IMR-90 (cell line): ENCODE measurements at regions not wholly inside any gene's neighbourhood (a gene's known extent, or its start where the extent isn't known, plus 50 kb on each side); places are given as distances from the start of the nearest gene placed in this dataset.

ENCODE experiments used
- ATAC-seq: fragments of 200-7000 bp; cut with Tn5 transposase; 2 replicates; pipeline ENCODE4 v1.9.1; 2020; ENCODE audit warnings: low read depth, mild to moderate bottlenecking, moderate library complexity
- BruUV-seq: library from RNA; stranded (reverse); fragments of 400-500 nt; replicated peaks from 2 replicates; lab custom pipeline; 2021; lab: Mats Ljungman, UMichigan
- CTCF ChIA-PET: fragments of 300-600 bp; formaldehyde crosslinking; extraction: SDS; loops from one replicate; lab custom pipeline; 2021; ENCODE audit warnings: antibody characterized with exemption; lab: Yijun Ruan, JAX
- POLR2A ChIA-PET: fragments of 300-600 bp; sonication (Branson Sonifier 250); formaldehyde crosslinking; loops from one replicate; lab custom pipeline; 2022; ENCODE audit warnings: antibody characterized with exemption; ENCODE audit not compliant: unreplicated experiment; lab: Charles Lee
- DNase-seq: peaks from one replicate; pipeline ENCODE4 v3.0.0; 2013
- H2AFZ ChIP-seq: replicated peaks from 2 replicates; pipeline ENCODE3; 2013; ENCODE audit warnings: low read length, mild to moderate bottlenecking; ENCODE audit not compliant: poor library complexity
- H2AK5ac ChIP-seq: 2 replicates; pipeline ENCODE4 v1.6.1; 2013; ENCODE audit warnings: low read depth, low read length, inconsistent platforms
- H2AK9ac ChIP-seq: replicated peaks from 2 replicates; pipeline ENCODE3; 2013; ENCODE audit warnings: mild to moderate bottlenecking, low read depth, low read length, moderate library complexity; ENCODE audit not compliant: poor library complexity
- H2BK120ac ChIP-seq: 2 replicates; pipeline ENCODE4 v1.6.1; 2013; ENCODE audit warnings: low read depth, low read length, inconsistent platforms
- H2BK15ac ChIP-seq: 3 replicates; pipeline ENCODE4 v1.6.1; 2013; ENCODE audit warnings: low read depth, low read length, inconsistent platforms
- H2BK20ac ChIP-seq: 2 replicates; pipeline ENCODE4 v1.6.1; 2013; ENCODE audit warnings: low read depth, mild to moderate bottlenecking, inconsistent platforms, low read length, moderate library complexity
- H2BK5ac ChIP-seq: 2 replicates; pipeline ENCODE4 v1.6.1; 2013; ENCODE audit warnings: mild to moderate bottlenecking, low read depth, low read length, inconsistent platforms; ENCODE audit not compliant: poor library complexity, severe bottlenecking
- H3K14ac ChIP-seq: replicated peaks from 2 replicates; pipeline ENCODE4 v1.6.1; 2013; ENCODE audit warnings: low read depth, low read length, inconsistent platforms
- H3K18ac ChIP-seq: 2 replicates; pipeline ENCODE4 v1.6.1; 2013; ENCODE audit warnings: low read depth, low read length, control low read depth
- H3K23ac ChIP-seq: 2 replicates; pipeline ENCODE4 v1.6.1; 2013; ENCODE audit warnings: low read depth, low read length, inconsistent platforms
- H3K27ac ChIP-seq: 2 replicates; pipeline ENCODE4 v1.5.1; 2013; ENCODE audit warnings: mild to moderate bottlenecking, control low read depth, low read length; ENCODE audit not compliant: insufficient read depth
- H3K27me3 ChIP-seq: 2 replicates; pipeline ENCODE4 v1.6.1; 2013; ENCODE audit warnings: low read length; ENCODE audit not compliant: control insufficient read depth, insufficient read depth
- H3K36me3 ChIP-seq: 2 replicates; pipeline ENCODE4 v1.6.1; 2013; ENCODE audit warnings: low read length, mixed read lengths; ENCODE audit not compliant: control insufficient read depth, insufficient read depth
- H3K4ac ChIP-seq: 2 replicates; pipeline ENCODE4 v1.6.1; 2013; ENCODE audit warnings: low read depth, low read length, inconsistent platforms
- H3K4me1 ChIP-seq: 2 replicates; pipeline ENCODE4 v1.6.1; 2013; ENCODE audit warnings: low read length, mixed read lengths; ENCODE audit not compliant: control insufficient read depth, insufficient read depth
- H3K4me2 ChIP-seq: 2 replicates; pipeline ENCODE4 v1.6.1; 2013; ENCODE audit warnings: low read depth, mild to moderate bottlenecking, control low read depth, low read length, moderate library complexity
- H3K4me3 ChIP-seq: 2 replicates; pipeline ENCODE4 v1.5.1; 2013; ENCODE audit warnings: low read depth, mild to moderate bottlenecking, control low read depth, low read length, moderate library complexity; ENCODE audit not compliant: insufficient read depth
- H3K56ac ChIP-seq: 2 replicates; pipeline ENCODE4 v1.6.1; 2013; ENCODE audit warnings: low read length, inconsistent platforms; ENCODE audit not compliant: insufficient read depth; ENCODE audit errors: extremely low read depth
- H3K79me1 ChIP-seq, 2 experiments: 2 replicates each; pipeline ENCODE4 v1.6.1; 2013; ENCODE audit warnings: low read length in 2 of 2, inconsistent platforms in 1 of 2, low read depth in 1 of 2
- H3K9ac ChIP-seq: 2 replicates; pipeline ENCODE4 v1.6.1; 2013; ENCODE audit warnings: low read depth, low read length, control low read depth
- H3K9me1 ChIP-seq: 2 replicates; pipeline ENCODE4 v1.6.1; 2013; ENCODE audit warnings: low read length, inconsistent platforms; ENCODE audit not compliant: insufficient read depth
- H3K9me3 ChIP-seq: 2 replicates; pipeline ENCODE4 v1.6.1; 2013; ENCODE audit warnings: low read length; ENCODE audit not compliant: control insufficient read depth, insufficient read depth
- H4K20me1 ChIP-seq: 2 replicates; pipeline ENCODE4 v1.6.1; 2013; ENCODE audit warnings: low read length, inconsistent platforms; ENCODE audit not compliant: insufficient read depth
- H4K5ac ChIP-seq: 2 replicates; pipeline ENCODE4 v1.6.1; 2013; ENCODE audit warnings: mild to moderate bottlenecking, low read depth, low read length, control low read depth
- H4K8ac ChIP-seq, 2 experiments: 2 replicates each; pipeline ENCODE4 v1.6.1; 2013; ENCODE audit warnings: low read depth in 2 of 2, low read length in 2 of 2, control low read depth in 1 of 2, inconsistent platforms in 1 of 2
- H4K91ac ChIP-seq: 2 replicates; pipeline ENCODE4 v1.6.1; 2013; ENCODE audit warnings: low read depth, low read length, inconsistent platforms; ENCODE audit not compliant: insufficient read depth
- BHLHE40 ChIP-seq: fragments of 150-350 bp; IDR thresholded peaks from 2 replicates; pipeline ENCODE4 v1.6.1; 2016; ENCODE audit warnings: mild to moderate bottlenecking, low read depth, low read length
- CEBPB ChIP-seq: IDR thresholded peaks from 2 replicates; pipeline ENCODE4 v1.6.1; 2012; ENCODE audit warnings: low read depth, low read length, improper control_type of control experiment
- CHD1 ChIP-seq: IDR thresholded peaks from 2 replicates; pipeline ENCODE4 v1.6.1; 2012; ENCODE audit warnings: low read depth, low read length, improper control_type of control experiment
- CTCF ChIP-seq: conservative IDR thresholded peaks from 2 replicates; pipeline ENCODE4 v1.5.1; 2012; ENCODE audit warnings: mild to moderate bottlenecking, low read depth, low read length, improper control_type of control experiment
- ELK1 ChIP-seq: fragments of 150-350 bp; IDR thresholded peaks from 2 replicates; pipeline ENCODE4 v1.6.1; 2016; ENCODE audit warnings: low read depth, mild to moderate bottlenecking, low read length, moderate library complexity, borderline replicate concordance
- MAZ ChIP-seq: IDR thresholded peaks from 2 replicates; pipeline ENCODE4 v1.6.1; 2012; ENCODE audit warnings: low read depth, mild to moderate bottlenecking, low read length, improper control_type of control experiment, moderate library complexity, borderline replicate concordance
- NFE2L2 ChIP-seq: fragments of 150-350 bp; IDR thresholded peaks from 2 replicates; pipeline ENCODE4 v1.6.1; 2016; ENCODE audit warnings: low read depth, mild to moderate bottlenecking, low read length
- RAD21 ChIP-seq: IDR thresholded peaks from 2 replicates; pipeline ENCODE4 v1.6.1; 2012; ENCODE audit warnings: low read length, improper control_type of control experiment
- RCOR1 ChIP-seq: IDR thresholded peaks from 2 replicates; pipeline ENCODE4 v1.6.1; 2012; ENCODE audit warnings: mild to moderate bottlenecking, low read length, improper control_type of control experiment; ENCODE audit not compliant: insufficient replicate concordance
- dilution Hi-C: fragments of 300-500 bp; cut with HindIII; formaldehyde crosslinking; loops from one replicate; pipeline ENCODE4 v1.14.3; 2018; ENCODE audit warnings: low sequenced_read_pairs; ENCODE audit not compliant: unreplicated experiment
- in situ Hi-C: fragments of 300-500 bp; cut with MboI; formaldehyde crosslinking; loops from 3 replicates; pipeline ENCODE4 v1.14.3; 2019; ENCODE audit warnings: low sequenced_read_pairs, inconsistent platforms, mixed read lengths
- intact Hi-C: fragments of 100-400 bp; cut with micrococcal nuclease; formaldehyde crosslinking; loops from 2 replicates; pipeline ENCODE4 v1.10.0; 2022
- TF ChIP-seq, protein P1 (sequence below): fragments of 150-350 bp; IDR thresholded peaks from 2 replicates; pipeline ENCODE4 v1.6.1; 2017; ENCODE audit warnings: mild to moderate bottlenecking, antibody characterized with exemption, low read length, low read depth

DNA sequence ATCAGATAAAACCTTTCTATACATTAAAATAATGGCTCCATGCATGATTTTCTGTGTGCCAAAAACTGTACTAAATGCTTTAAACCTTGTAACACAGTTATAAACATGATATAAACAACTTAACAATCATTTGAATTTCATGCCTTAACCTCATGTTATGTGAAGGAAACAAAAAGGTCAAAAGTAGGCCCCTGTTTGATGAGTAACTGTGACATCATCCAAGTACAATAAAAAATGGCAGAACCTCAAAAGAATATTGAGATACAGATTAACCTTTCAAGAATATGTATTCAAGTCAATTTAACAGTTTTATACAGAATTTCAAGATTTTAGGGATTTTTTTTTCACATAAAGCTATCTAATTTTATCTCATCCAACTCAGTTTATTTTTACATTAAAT is 310.7 kb upstream of the DCN start:
- H4K20me1 ChIP-seq, result no peaks in the 10 kb centered on the region
- no peak overlapping the region for H2AFZ ChIP-seq
- intact Hi-C loops, result no loop called here
- no peaks in the 10 kb centered on the region for H3K9me3 ChIP-seq
- no peak overlapping the region for H3K4me2 ChIP-seq
- no peak overlapping the region for H3K23ac ChIP-seq
- no peaks in the 10 kb centered on the region for H3K27me3 ChIP-seq
- H2BK120ac ChIP-seq, result no peak overlapping the region
- dilution Hi-C loops, result no loop called here
- BruUV-seq, result no TSS peak
- no peak for TF ChIP-seq RAD21
- TF ChIP-seq, protein P1, sequence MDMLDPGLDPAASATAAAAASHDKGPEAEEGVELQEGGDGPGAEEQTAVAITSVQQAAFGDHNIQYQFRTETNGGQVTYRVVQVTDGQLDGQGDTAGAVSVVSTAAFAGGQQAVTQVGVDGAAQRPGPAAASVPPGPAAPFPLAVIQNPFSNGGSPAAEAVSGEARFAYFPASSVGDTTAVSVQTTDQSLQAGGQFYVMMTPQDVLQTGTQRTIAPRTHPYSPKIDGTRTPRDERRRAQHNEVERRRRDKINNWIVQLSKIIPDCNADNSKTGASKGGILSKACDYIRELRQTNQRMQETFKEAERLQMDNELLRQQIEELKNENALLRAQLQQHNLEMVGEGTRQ, result no peak
- no peak for TF ChIP-seq CTCF
- no peak for TF ChIP-seq MAZ
- no peak for TF ChIP-seq BHLHE40
- TF ChIP-seq RCOR1, result no peak
- no peak for TF ChIP-seq ELK1
- TF ChIP-seq NFE2L2, result no peak
- no peak for TF ChIP-seq CEBPB
- TF ChIP-seq CHD1, result no peak
- H3K18ac ChIP-seq, result no peak overlapping the region
- no peak overlapping the region for H2AK5ac ChIP-seq
- H4K8ac ChIP-seq, result no peak overlapping the region
- in situ Hi-C loops, result no loop called here
- no peak overlapping the region for H3K4me3 ChIP-seq
- DNase-seq, result no peak
- ChIA-PET CTCF (interaction anchor here (0.6 kb wide), 1 partner anchor 273 kb away, joined by 3 read pairs; no protein-coding TSS in a partner anchor), POLR2A (no interaction called here)
- no peaks in the 10 kb centered on the region for H3K36me3 ChIP-seq
- no peaks in the 10 kb centered on the region for H3K4me1 ChIP-seq
- ATAC-seq, result no peak
- no peak overlapping the region for H3K27ac ChIP-seq
- no peak overlapping the region for H3K14ac ChIP-seq
- no peak overlapping the region for H3K56ac ChIP-seq
- H2BK20ac ChIP-seq, result no peak overlapping the region
- no peak overlapping the region for H2BK15ac ChIP-seq
- no peak overlapping the region for H4K91ac ChIP-seq
- no peak overlapping the region for H4K5ac ChIP-seq
- H3K9me1 ChIP-seq, result no peaks in the 10 kb centered on the region
- H3K4ac ChIP-seq, result no peak overlapping the region
- no peak overlapping the region for H3K9ac ChIP-seq
- no peak overlapping the region for H2AK9ac ChIP-seq
- no peaks in the 10 kb centered on the region for H3K79me1 ChIP-seq
- H2BK5ac ChIP-seq, result no peak overlapping the region
